ENCODE measurements at regions not wholly inside any gene's neighbourhood (a gene's known extent, or its start where the extent isn't known, plus 50 kb on each side); places are given as distances from the start of the nearest gene placed in this dataset.

GRCh38 chr14:31990183-31990857 is 86.8 kb upstream of the ARHGAP5 start (continued):
- TF ChIP-seq KDM1A (IDR thresholded peaks at IDR 0.05; ENCODE audit: borderline replicate concordance, low read length) (no peak), ATF2 (IDR thresholded peaks at IDR 0.05; ENCODE audit: low read length) (no peak), GABPA (IDR thresholded peaks at IDR 0.05; ENCODE audit: borderline replicate concordance, insufficient read depth, low read length) (no peak), FOSL1 (IDR thresholded peaks at IDR 0.05; ENCODE audit: insufficient read depth, low read depth, low read length) (no peak), SIN3A (conservative IDR thresholded peaks at IDR 0.05 in 1 of 2, IDR thresholded peaks at IDR 0.05 in 1 of 2; ENCODE audit: low read depth in 1 of 2, low read length in 2 of 2) (no peak), KDM5A (IDR thresholded peaks at IDR 0.05; ENCODE audit: low read length) (no peak)

All from H1 (cell line).